Lower leg skin (tissue), 3 donors: ENCODE measurements at regions not wholly inside any gene's neighbourhood (a gene's known extent, or its start where the extent isn't known, plus 50 kb on each side); places are given as distances from the start of the nearest gene placed in this dataset.

Source experiments
- POLR2A ChIP-seq, 2 donors: fragments of 450-650 bp; IDR thresholded peaks; one replicate each; pipeline ENCODE4 v1.6.1; 2016 to 2017; ENCODE audit warnings: antibody characterized with exemption in 2 of 2, mild to moderate bottlenecking in 1 of 2, moderate library complexity in 1 of 2
- TF ChIP-seq, protein P1 (sequence below), 3 donors: fragments of 450-650 bp; IDR thresholded peaks; one replicate each; pipeline ENCODE4 v1.5.1; 2016; ENCODE audit warnings: antibody characterized with exemption in 3 of 3, mild to moderate bottlenecking in 3 of 3, moderate library complexity in 2 of 3

DNA sequence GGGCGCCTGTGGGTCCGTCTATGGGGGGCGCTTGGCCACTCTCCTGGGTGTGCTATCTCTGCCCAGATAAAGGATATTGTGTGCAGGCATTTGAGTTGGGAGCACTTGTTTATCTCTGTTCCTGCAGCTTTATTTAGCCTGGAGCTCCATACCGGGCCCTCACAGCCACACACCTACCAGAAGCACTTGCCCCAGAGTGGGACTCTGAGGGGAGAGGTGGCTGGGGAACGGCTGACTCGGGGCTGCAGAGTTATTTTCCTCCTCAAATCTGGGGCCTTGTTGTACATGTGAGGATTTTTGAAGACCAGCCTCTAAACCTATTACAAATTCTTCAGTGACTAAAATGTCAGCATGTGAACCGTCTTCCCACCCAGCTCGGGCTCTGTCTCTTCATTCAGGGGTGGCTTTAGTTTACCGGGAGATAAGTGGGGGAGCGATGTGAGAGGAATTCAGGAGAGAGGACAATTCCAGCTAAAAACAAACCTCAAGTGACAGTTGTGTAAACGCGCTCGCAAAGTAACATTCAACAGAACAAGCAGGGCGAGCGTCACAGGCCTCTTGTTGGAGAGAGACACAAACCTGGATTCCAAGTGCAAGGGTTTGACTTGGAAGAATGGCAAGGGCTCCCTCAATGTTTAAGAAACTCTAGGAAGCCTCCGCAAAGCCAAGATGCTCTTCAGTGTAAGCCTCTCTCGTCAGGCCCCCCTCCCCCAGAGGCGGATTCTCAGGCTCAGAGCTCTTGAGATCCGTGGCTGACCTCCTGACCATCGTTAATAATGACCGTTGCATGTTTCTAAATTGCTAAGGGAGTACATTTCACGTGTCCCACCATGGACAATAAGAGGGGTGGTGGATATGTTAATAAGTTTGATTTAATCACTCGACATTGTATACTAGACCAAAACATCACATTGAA is 548.9 kb downstream of the QKI start:
- TF ChIP-seq, protein P1, sequence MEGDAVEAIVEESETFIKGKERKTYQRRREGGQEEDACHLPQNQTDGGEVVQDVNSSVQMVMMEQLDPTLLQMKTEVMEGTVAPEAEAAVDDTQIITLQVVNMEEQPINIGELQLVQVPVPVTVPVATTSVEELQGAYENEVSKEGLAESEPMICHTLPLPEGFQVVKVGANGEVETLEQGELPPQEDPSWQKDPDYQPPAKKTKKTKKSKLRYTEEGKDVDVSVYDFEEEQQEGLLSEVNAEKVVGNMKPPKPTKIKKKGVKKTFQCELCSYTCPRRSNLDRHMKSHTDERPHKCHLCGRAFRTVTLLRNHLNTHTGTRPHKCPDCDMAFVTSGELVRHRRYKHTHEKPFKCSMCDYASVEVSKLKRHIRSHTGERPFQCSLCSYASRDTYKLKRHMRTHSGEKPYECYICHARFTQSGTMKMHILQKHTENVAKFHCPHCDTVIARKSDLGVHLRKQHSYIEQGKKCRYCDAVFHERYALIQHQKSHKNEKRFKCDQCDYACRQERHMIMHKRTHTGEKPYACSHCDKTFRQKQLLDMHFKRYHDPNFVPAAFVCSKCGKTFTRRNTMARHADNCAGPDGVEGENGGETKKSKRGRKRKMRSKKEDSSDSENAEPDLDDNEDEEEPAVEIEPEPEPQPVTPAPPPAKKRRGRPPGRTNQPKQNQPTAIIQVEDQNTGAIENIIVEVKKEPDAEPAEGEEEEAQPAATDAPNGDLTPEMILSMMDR (IDR thresholded peaks at IDR 0.05): no peak
- TF ChIP-seq POLR2A (IDR thresholded peaks at IDR 0.05): no peak
